ENCODE measurements at regions not wholly inside any gene's neighbourhood (a gene's known extent, or its start where the extent isn't known, plus 50 kb on each side); places are given as distances from the start of the nearest gene placed in this dataset.

DNA sequence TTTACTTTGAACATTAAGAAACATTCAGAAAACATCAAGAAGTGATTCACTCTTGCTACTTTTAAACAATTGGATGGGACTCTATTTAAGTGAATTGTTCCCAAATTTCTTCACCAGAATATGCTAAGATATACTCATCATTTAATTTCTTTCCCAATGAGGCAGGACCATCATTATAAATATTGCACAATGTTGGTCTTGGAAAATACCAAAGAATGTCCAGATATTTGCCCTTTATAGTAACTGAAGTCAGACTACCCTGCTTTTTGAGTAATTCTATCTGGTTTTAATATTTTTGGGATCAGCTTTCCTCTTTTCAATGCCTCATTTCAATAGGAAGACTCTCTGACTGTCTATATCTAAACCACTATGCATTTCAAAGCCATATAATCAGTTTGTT, 129.4 kb upstream of the TENM3 start:
- TF ChIP-seq CTCF (IDR thresholded peaks at IDR 0.05), result no peak
- no peak for TF ChIP-seq POLR2A (IDR thresholded peaks at IDR 0.05)

Data from heart left ventricle (tissue), 13 donors.